LHCN-M2 (cell line): ENCODE measurements at regions not wholly inside any gene's neighbourhood (a gene's known extent, or its start where the extent isn't known, plus 50 kb on each side); places are given as distances from the start of the nearest gene placed in this dataset.
"Not testable (repeated sequence)": the region's sequence is repeated elsewhere in the genome, so short reads cannot be mapped to it uniquely, and the experiment has no call there.

Source experiments
- DNase-seq: peaks from one replicate; pipeline ENCODE4 v3.0.0-alpha.2; 2012; ENCODE audit warnings: low read depth

- DNase-seq = no peak
Measured at GRCh38 chr1:232317350-232317749, 312.6 kb downstream of the SIPA1L2 start.

GRCh38 chr1:232316864-232317263, 313.1 kb downstream of the SIPA1L2 start:
- peak; percentile 32 for DNase-seq

GRCh38 chr1:232313876-232314275, 316.1 kb downstream of the SIPA1L2 start:
- DNase-seq = not testable (repeated sequence)

- DNase-seq = no peak
Measured at GRCh38 chr1:232310541-232310940, 319.4 kb downstream of the SIPA1L2 start.

GRCh38 chr1:232308616-232309015, 321.3 kb downstream of the SIPA1L2 start:
- DNase-seq = no peak

GRCh38 chr1:232307296-232308017, 322.5 kb downstream of the SIPA1L2 start:
- DNase-seq = no peak

GRCh38 chr1:232306269-232306961, 323.5 kb downstream of the SIPA1L2 start:
- no peak for DNase-seq

GRCh38 chr1:232305050-232305449, 324.9 kb downstream of the SIPA1L2 start:
- DNase-seq = no peak

GRCh38 chr1:232303222-232303620, 326.7 kb downstream of the SIPA1L2 start:
- DNase-seq = no peak

- no peak for DNase-seq
Measured at GRCh38 chr1:232302376-232303221, 327.3 kb downstream of the SIPA1L2 start.

- no peak for DNase-seq
Measured at GRCh38 chr1:232301246-232301645, 328.7 kb downstream of the SIPA1L2 start.

GRCh38 chr1:232300466-232300865, 329.5 kb downstream of the SIPA1L2 start:
- no peak for DNase-seq

GRCh38 chr1:232296461-232296860, 333.5 kb downstream of the SIPA1L2 start:
- DNase-seq = no peak

- no peak for DNase-seq
Measured at GRCh38 chr1:232293361-232293760, 336.6 kb downstream of the SIPA1L2 start.

GRCh38 chr1:232292818-232293217, 337.1 kb downstream of the SIPA1L2 start:
- DNase-seq = no peak

GRCh38 chr1:232292239-232292638, 337.7 kb downstream of the SIPA1L2 start:
- DNase-seq = no peak

- no peak for DNase-seq
Measured at GRCh38 chr1:232291681-232292080, 338.3 kb downstream of the SIPA1L2 start.

GRCh38 chr1:232291261-232291660, 338.7 kb downstream of the SIPA1L2 start:
- DNase-seq = no peak

GRCh38 chr1:232290570-232290969, 339.4 kb downstream of the SIPA1L2 start:
- DNase-seq = no peak

GRCh38 chr1:232287676-232288569, 342.0 kb downstream of the SIPA1L2 start:
- no peak for DNase-seq

GRCh38 chr1:232285138-232285537, 344.8 kb downstream of the SIPA1L2 start:
- no peak for DNase-seq
